Breast epithelium (tissue), 3 donors: ENCODE measurements at regions not wholly inside any gene's neighbourhood (a gene's known extent, or its start where the extent isn't known, plus 50 kb on each side); places are given as distances from the start of the nearest gene placed in this dataset.

Source experiments
- CTCF ChIP-seq, 3 donors: fragments of 450-650 bp; IDR thresholded peaks; one replicate each; pipeline ENCODE4 v1.5.1; 2016 to 2017; ENCODE audit warnings: antibody characterized with exemption in 3 of 3, mild to moderate bottlenecking in 3 of 3, moderate library complexity in 3 of 3
- POLR2A ChIP-seq: fragments of 450-650 bp; IDR thresholded peaks from one replicate; pipeline ENCODE4 v1.6.1; 2016; ENCODE audit warnings: antibody characterized with exemption, mild to moderate bottlenecking, moderate library complexity

- TF ChIP-seq CTCF (IDR thresholded peaks at IDR 0.05) (no peak), POLR2A (no peak)
Observed at GRCh38 chr6:144351379-144352127, 66.4 kb downstream of the UTRN start.
